ENCODE measurements at regions not wholly inside any gene's neighbourhood (a gene's known extent, or its start where the extent isn't known, plus 50 kb on each side); places are given as distances from the start of the nearest gene placed in this dataset.

DNA sequence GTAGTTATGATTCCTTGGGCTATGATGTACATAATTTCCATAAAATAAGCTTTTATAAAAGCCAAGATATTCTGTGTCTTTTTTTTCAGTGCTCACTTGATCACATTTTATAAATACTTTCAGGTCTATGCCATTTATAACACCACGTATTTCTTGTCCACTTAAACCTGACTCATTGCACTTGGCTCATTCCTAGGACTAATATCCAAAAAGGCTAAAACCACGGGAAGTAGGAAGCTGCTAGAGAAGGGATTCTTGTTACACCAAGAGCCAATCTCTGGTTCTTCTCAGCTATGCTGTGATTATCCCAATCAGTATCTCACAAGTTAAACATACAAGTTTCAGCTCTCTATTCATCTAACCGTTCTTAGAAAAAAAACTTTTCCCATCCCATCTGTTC lies 80.4 kb upstream of the CDH6 start:
- TF ChIP-seq POLR2AphosphoS5 (IDR thresholded peaks at IDR 0.05; ENCODE audit: low read depth) (no peak), CTCF (IDR thresholded peaks at IDR 0.05; ENCODE audit: insufficient read depth, low read length) (no peak)

All from HL-60 (cell line).